Stimulated activated naive B cell treated with anti-CD40 and anti-IgM and Interleukin-4, amounts not matched to agents 10 μg/mL and 1 μg/mL and 100 μg/mL, for 72 hours (primary cell): ENCODE measurements at regions not wholly inside any gene's neighbourhood (a gene's known extent, or its start where the extent isn't known, plus 50 kb on each side); places are given as distances from the start of the nearest gene placed in this dataset.
"Not testable (repeated sequence)": the region's sequence is repeated elsewhere in the genome, so short reads cannot be mapped to it uniquely, and the experiment has no call there.

ENCODE experiments used
- ATAC-seq, 2 donors: fragments of 150-1000 bp; cut with Tn5 transposase; replicated peaks; 2 replicates each; pipeline ENCODE4 v1.10.0; 2021; ENCODE audit warnings: moderate library complexity in 1 of 2
- DNase-seq: peaks from one replicate; pipeline ENCODE4 v3.0.0; 2021
- H3K27ac Mint-ChIP-seq: one replicate; pipeline ENCODE4 v1.8.0; 2022; ENCODE audit warnings: mild to moderate bottlenecking, mixed read lengths
- H3K27me3 Mint-ChIP-seq, 2 donors: one replicate each; pipeline ENCODE4 v1.8.0; 2022; ENCODE audit warnings: mixed read lengths in 2 of 2
- H3K36me3 Mint-ChIP-seq, 2 donors: one replicate each; pipeline ENCODE4 v1.8.0; 2022; ENCODE audit warnings: mixed read lengths in 2 of 2, mild to moderate bottlenecking in 1 of 2
- H3K4me1 Mint-ChIP-seq, 2 donors: one replicate each; pipeline ENCODE4 v1.8.0; 2022; ENCODE audit warnings: mixed read lengths in 2 of 2, mild to moderate bottlenecking in 1 of 2
- H3K4me3 Mint-ChIP-seq, 2 donors: one replicate each; pipeline ENCODE4 v1.8.0; 2022; ENCODE audit warnings: mild to moderate bottlenecking in 2 of 2, mixed read lengths in 2 of 2, moderate library complexity in 1 of 2
- H3K9me3 Mint-ChIP-seq, 2 donors: one replicate each; pipeline ENCODE4 v1.8.0; 2022; ENCODE audit warnings: mixed read lengths in 2 of 2, mild to moderate bottlenecking in 1 of 2

GRCh38 chrX:117610806-117611205 lies 505.8 kb downstream of the KLHL13 start:
- Mint-ChIP-seq H3K9me3 (peaks cover 3 to 10% of the 10 kb centered on the region in 2 donors), H3K4me1 (no peaks in the 10 kb centered on the region), H3K27me3 (no peaks in the 10 kb centered on the region), H3K4me3 (no peak overlapping the region), H3K36me3 (no peaks in the 10 kb centered on the region), H3K27ac (no peak overlapping the region)
- ATAC-seq (no peak), DNase-seq (no peak)

- H3K27me3 Mint-ChIP-seq, result no peaks in the 10 kb centered on the region
- H3K36me3 Mint-ChIP-seq, result no peaks in the 10 kb centered on the region
- ATAC-seq, result no peak
- DNase-seq, result no peak
- H3K4me1 Mint-ChIP-seq, result no peaks in the 10 kb centered on the region
- H3K9me3 Mint-ChIP-seq, result peaks cover 3 to 10% of the 10 kb centered on the region in 2 donors
- no peak overlapping the region for H3K4me3 Mint-ChIP-seq
- H3K27ac Mint-ChIP-seq, result no peak overlapping the region
These were observed 506.6 kb downstream of the KLHL13 start for GRCh38 chrX:117610049-117610448.

- H3K4me3 Mint-ChIP-seq, result no peak overlapping the region
- DNase-seq (no peak), ATAC-seq (no peak)
- H3K4me1 Mint-ChIP-seq, result no peaks in the 10 kb centered on the region
- H3K36me3 Mint-ChIP-seq, result no peaks in the 10 kb centered on the region
- H3K27ac Mint-ChIP-seq, result no peak overlapping the region
- peaks cover 7 to 16% of the 10 kb centered on the region in 2 donors for H3K9me3 Mint-ChIP-seq
- no peaks in the 10 kb centered on the region for H3K27me3 Mint-ChIP-seq
These were observed 509.0 kb downstream of the KLHL13 start for GRCh38 chrX:117607561-117607960.

- H3K4me1 Mint-ChIP-seq, H3K36me3 Mint-ChIP-seq, H3K4me3 Mint-ChIP-seq, ATAC-seq, DNase-seq, H3K27me3 Mint-ChIP-seq, H3K27ac Mint-ChIP-seq: not testable (repeated sequence)
- H3K9me3 Mint-ChIP-seq, result peaks cover 7 to 16% of the 10 kb centered on the region in 2 donors
These were observed 510.5 kb downstream of the KLHL13 start for GRCh38 chrX:117606101-117606500.

- Mint-ChIP-seq H3K36me3 (no peaks in the 10 kb centered on the region), H3K27me3 (no peaks in the 10 kb centered on the region), H3K27ac (no peak overlapping the region), H3K4me1 (no peaks in the 10 kb centered on the region), H3K4me3 (no peak overlapping the region), H3K9me3 (peaks cover 4 to 9% of the 10 kb centered on the region in 2 donors)
- no peak for ATAC-seq
- DNase-seq, result no peak
These were observed 546.5 kb downstream of the KLHL13 start for GRCh38 chrX:117570160-117570559.

GRCh38 chrX:117568238-117568637 lies 548.4 kb downstream of the KLHL13 start:
- H3K4me1 Mint-ChIP-seq, result no peaks in the 10 kb centered on the region
- ATAC-seq (no peak), DNase-seq (no peak)
- no peak overlapping the region for H3K4me3 Mint-ChIP-seq
- no peaks in the 10 kb centered on the region for H3K27me3 Mint-ChIP-seq
- H3K9me3 Mint-ChIP-seq, result peaks cover 5 to 17% of the 10 kb centered on the region in 2 donors
- H3K36me3 Mint-ChIP-seq, result no peaks in the 10 kb centered on the region
- no peak overlapping the region for H3K27ac Mint-ChIP-seq

- H3K27ac Mint-ChIP-seq, result no peak overlapping the region
- ATAC-seq (no peak), DNase-seq (no peak)
- H3K4me1 Mint-ChIP-seq, result no peaks in the 10 kb centered on the region
- H3K27me3 Mint-ChIP-seq, result no peaks in the 10 kb centered on the region
- no peaks in the 10 kb centered on the region for H3K36me3 Mint-ChIP-seq
- no peaks in the 10 kb centered on the region for H3K9me3 Mint-ChIP-seq
- no peak overlapping the region for H3K4me3 Mint-ChIP-seq
These were observed 572.7 kb downstream of the KLHL13 start for GRCh38 chrX:117543885-117544284.

GRCh38 chrX:117539090-117539418 lies 577.6 kb downstream of the KLHL13 start:
- DNase-seq (no peak), ATAC-seq (no peak)
- Mint-ChIP-seq H3K4me3 (no peak overlapping the region), H3K9me3 (peaks cover 0 to 2% of the 10 kb centered on the region in 2 donors), H3K27ac (no peak overlapping the region), H3K27me3 (no peaks in the 10 kb centered on the region), H3K4me1 (no peaks in the 10 kb centered on the region), H3K36me3 (no peaks in the 10 kb centered on the region)

- ATAC-seq (no peak), DNase-seq (no peak)
- Mint-ChIP-seq H3K4me3 (no peak overlapping the region), H3K9me3 (peaks cover 2% of the 10 kb centered on the region in 2 donors), H3K27ac (no peak overlapping the region), H3K4me1 (no peaks in the 10 kb centered on the region), H3K36me3 (no peaks in the 10 kb centered on the region), H3K27me3 (no peaks in the 10 kb centered on the region)
These were observed 578.2 kb downstream of the KLHL13 start for GRCh38 chrX:117538178-117539089.

GRCh38 chrX:117532339-117532738 lies 584.3 kb downstream of the KLHL13 start:
- Mint-ChIP-seq H3K4me1 (no peaks in the 10 kb centered on the region), H3K27ac (no peak overlapping the region), H3K4me3 (no peak overlapping the region), H3K27me3 (no peaks in the 10 kb centered on the region), H3K36me3 (no peaks in the 10 kb centered on the region), H3K9me3 (peaks cover 2 to 5% of the 10 kb centered on the region in 2 donors)
- peak; percentile 98 to 99 for ATAC-seq
- no peak for DNase-seq

- DNase-seq (no peak), ATAC-seq (no peak)
- Mint-ChIP-seq H3K4me1 (no peaks in the 10 kb centered on the region), H3K36me3 (no peaks in the 10 kb centered on the region), H3K27ac (no peak overlapping the region), H3K27me3 (no peaks in the 10 kb centered on the region), H3K9me3 (no peaks in the 10 kb centered on the region), H3K4me3 (no peak overlapping the region)
These were observed 593.6 kb downstream of the KLHL13 start for GRCh38 chrX:117522725-117523700.

GRCh38 chrX:117517994-117518393 lies 598.6 kb downstream of the KLHL13 start:
- Mint-ChIP-seq H3K27me3 (no peaks in the 10 kb centered on the region), H3K36me3 (no peaks in the 10 kb centered on the region), H3K27ac (no peak overlapping the region), H3K4me3 (no peak overlapping the region), H3K4me1 (no peaks in the 10 kb centered on the region), H3K9me3 (peaks cover 0 to 2% of the 10 kb centered on the region in 2 donors)
- no peak for DNase-seq
- no peak for ATAC-seq

GRCh38 chrX:117511379-117511778 lies 605.2 kb downstream of the KLHL13 start:
- peaks cover 0 to 3% of the 10 kb centered on the region in 2 donors for H3K9me3 Mint-ChIP-seq
- H3K4me3 Mint-ChIP-seq, result no peak overlapping the region
- ATAC-seq (no peak), DNase-seq (no peak)
- no peaks in the 10 kb centered on the region for H3K4me1 Mint-ChIP-seq
- no peak overlapping the region for H3K27ac Mint-ChIP-seq
- H3K27me3 Mint-ChIP-seq, result no peaks in the 10 kb centered on the region
- H3K36me3 Mint-ChIP-seq, result no peaks in the 10 kb centered on the region

GRCh38 chrX:117510453-117510852 lies 606.2 kb downstream of the KLHL13 start:
- no peaks in the 10 kb centered on the region for H3K4me1 Mint-ChIP-seq
- H3K9me3 Mint-ChIP-seq, result peaks cover 0 to 4% of the 10 kb centered on the region in 2 donors
- no peak for DNase-seq
- no peak for ATAC-seq
- no peaks in the 10 kb centered on the region for H3K27me3 Mint-ChIP-seq
- H3K27ac Mint-ChIP-seq, result no peak overlapping the region
- H3K4me3 Mint-ChIP-seq, result no peak overlapping the region
- no peaks in the 10 kb centered on the region for H3K36me3 Mint-ChIP-seq
